Stimulated activated CD4-positive, alpha-beta T cell treated with anti-CD3 and anti-CD28 coated beads, Interleukin-2, amount 100 ng/mL, for 48 hours (primary cell): ENCODE measurements at regions not wholly inside any gene's neighbourhood (a gene's known extent, or its start where the extent isn't known, plus 50 kb on each side); places are given as distances from the start of the nearest gene placed in this dataset.
A peak's percentile ranks its signal among the peaks of the same experiment; 100 is the strongest.
"Not testable (repeated sequence)": the region's sequence is repeated elsewhere in the genome, so short reads cannot be mapped to it uniquely, and the experiment has no call there.

ENCODE experiments used
- DNase-seq, 2 donors: peaks; one replicate each; pipeline ENCODE4 v3.0.0-alpha.2; 2020

- no peak for DNase-seq
These were observed 298.2 kb upstream of the SATB1 start for GRCh38 chr3:18723206-18723810.

DNA sequence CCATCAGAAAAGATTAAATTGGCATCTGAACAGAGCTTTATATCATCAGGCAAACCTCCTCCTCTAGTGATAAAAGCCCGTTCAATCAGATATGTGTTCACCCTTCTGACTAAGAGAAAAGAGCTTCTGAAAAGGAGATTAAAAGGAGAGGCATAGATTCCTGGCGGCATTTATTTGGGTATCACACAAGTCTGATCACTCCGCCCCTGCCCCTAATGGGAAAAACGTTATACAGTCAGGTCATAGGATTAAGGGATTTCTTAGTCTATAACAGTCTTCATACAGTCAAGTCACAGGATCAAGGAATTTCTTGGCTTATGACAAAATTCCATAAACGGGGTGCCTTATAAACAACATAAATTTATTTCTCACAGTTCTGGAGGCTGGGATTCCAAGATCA, 295.4 kb upstream of the SATB1 start:
- no peak for DNase-seq

- no peak for DNase-seq
These were observed 292.5 kb upstream of the SATB1 start for GRCh38 chr3:18717598-18717997.

DNA sequence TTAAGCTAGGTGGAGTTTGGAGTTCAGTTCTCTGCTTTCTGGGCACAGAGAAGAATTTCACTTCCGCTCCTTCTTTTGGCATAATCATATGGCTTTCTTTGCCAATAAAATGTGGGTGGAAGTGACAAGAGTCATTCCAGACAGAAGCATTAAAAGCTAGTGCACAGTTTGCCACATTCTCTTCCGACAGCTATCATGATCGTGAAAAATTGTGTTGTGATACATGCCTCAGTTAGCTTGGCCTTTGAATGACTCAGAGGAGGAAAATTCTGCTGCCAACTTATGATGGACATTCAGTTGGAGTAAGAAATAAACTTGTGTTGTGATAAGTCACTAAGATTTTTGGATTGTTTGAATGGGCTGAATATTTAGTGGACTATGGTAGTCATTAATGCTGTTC, 291.7 kb upstream of the SATB1 start:
- no peak for DNase-seq

DNA sequence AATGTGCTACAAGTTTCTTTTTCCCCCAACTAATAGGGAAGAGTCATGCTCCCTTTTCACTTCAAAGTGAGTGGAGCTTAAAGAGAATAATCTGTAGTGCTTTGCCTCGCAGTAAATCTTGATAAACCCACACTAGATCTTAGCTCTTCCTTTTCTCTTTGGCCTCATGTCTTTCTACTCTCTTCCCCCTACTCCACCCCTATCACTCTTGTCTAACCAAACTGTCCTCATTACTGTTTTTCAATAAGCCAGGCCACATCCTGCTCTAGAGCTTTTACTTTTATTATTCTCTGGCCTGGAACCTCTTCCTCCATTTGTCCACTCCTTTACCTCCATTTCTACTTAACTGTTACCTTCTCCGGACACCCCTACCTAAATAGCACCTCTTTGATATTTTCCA, 291.0 kb upstream of the SATB1 start:
- DNase-seq: no peak

DNA sequence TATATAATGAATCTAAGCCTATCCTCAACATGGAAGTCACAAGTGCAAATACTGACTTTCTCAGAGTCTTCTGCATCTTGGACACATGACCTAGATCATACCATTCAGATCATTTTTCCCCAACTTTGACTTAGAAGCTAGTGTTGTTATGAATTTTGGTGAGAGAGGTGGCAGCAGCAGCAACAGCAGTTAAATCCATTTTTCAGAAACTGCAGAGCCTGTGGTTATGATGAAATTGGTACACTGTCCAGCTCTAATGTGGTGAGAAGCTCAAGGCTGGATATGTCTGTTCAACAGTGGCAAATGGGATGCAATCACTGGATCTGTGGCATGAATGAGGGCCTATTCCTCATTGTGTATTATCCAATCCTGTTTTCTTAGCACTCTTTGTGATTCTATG, 290.1 kb upstream of the SATB1 start:
- DNase-seq: no peak

GRCh38 chr3:18713577-18713951, 288.4 kb upstream of the SATB1 start:
- no peak for DNase-seq

DNA sequence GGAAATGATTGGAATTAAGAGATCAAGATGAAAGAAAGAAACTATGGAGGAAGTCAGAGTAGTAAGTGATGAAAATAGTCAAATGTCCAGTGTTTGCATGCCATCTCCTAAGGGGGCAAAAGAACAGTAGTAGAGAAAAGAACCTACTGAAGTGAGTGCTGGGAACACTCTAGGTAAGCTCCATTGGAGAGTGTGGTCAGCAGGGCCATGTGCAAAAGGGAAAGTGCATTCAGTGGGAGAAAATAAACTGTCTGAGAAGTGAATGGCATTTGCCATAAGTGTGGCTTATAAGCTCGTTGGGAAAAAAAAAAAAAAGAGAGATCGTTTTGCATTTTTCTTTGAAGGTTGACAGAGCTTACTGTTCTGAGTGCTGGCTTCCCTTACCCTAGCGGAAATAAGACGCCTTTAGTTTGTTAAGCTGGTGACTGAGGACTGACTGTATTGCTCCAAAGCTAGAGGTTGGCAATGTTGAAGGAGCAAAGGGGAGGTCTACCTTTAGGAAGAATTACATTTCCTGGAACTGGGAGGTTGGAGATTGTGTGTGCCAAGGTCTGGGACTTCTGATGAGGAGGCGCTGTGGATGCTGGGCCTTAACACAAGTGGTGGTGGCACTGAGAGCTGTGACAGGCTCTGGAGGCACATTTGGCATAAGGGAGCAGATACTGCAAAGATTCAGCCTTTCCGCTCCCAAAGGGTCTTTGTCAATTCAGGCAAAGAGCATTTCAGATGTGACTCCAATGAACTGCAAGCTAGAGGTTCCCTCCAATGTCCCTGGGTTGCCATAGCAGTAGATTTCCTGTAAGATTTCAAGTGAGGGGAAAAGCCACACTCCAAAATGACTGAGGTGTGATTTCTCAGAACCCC, 287.8 kb upstream of the SATB1 start:
- peak; percentile 42 to 43 for DNase-seq

GRCh38 chr3:18704326-18704725, 279.2 kb upstream of the SATB1 start:
- DNase-seq: no peak

- no peak for DNase-seq
These were observed 278.7 kb upstream of the SATB1 start for GRCh38 chr3:18703798-18704197.

- DNase-seq: not testable (repeated sequence)
These were observed 268.6 kb upstream of the SATB1 start for GRCh38 chr3:18693588-18694329.

GRCh38 chr3:18687286-18687685, 262.1 kb upstream of the SATB1 start:
- DNase-seq: no peak

GRCh38 chr3:18683900-18684299, 258.8 kb upstream of the SATB1 start:
- no peak for DNase-seq

DNA sequence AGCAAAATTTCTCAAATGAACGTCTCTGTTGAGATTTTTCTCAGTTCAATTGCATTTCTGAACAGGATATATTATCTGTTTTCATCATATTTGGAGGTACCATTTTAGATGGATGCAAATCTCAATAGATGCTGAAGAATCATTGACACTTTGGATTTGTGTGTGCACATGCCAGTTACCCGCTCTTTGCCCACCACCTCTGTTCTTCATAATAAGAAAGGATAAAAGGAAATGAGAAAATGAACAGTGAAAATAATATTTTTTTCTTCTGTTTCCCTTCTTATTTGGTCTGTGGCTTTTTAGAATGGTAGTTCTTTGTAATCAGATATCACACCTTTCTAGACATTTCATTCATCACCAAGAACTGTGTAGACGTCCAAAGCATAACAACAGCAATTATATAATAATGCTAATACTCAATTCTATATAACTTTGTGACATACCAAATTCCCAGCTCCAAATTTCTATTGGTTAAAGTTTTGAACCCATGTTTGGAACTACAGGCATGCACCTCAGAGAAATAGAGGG, 256.7 kb upstream of the SATB1 start:
- no peak for DNase-seq

DNA sequence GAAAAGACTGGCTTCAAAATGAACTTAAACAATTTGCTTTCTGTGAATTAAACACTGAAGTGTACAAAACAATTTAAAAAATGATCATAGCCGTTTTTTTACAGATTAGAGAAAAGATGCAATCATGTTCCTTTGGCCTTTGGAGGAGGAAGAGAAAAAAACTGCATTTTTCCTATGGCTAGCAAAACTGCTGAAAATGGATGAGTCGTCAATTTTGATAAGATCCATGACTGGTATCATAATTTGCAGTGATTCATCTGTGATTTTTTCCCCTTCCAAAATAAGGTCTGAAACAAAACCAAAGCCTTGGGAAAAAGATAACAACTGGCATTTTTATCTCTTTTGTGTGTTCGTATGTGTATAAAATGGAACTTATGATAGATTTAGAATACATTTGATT, 255.6 kb upstream of the SATB1 start:
- DNase-seq: no peak

- DNase-seq: peak; percentile 36
These were observed 254.1 kb upstream of the SATB1 start for GRCh38 chr3:18679238-18679637.

DNA sequence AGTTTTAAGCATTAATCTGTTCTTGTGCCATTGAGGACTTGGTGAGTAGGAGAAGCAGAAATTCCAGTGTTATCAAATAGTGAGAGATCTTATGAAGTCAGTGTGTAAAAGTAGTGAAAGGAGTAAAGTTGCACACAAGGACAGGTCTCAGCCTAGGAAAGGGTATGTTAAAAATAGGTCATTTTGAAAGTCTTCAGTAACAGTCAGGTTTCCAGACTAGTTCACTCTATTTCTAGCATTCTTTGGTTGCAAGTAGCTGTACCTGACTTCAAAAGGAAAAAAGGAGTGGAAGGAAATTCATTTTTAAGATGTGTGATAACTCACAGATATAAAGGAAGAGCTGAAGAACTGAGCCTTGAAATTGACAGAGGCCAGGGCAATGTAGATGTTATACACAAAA, 250.1 kb upstream of the SATB1 start:
- no peak for DNase-seq

GRCh38 chr3:18672561-18672960, 247.4 kb upstream of the SATB1 start:
- DNase-seq: no peak

DNA sequence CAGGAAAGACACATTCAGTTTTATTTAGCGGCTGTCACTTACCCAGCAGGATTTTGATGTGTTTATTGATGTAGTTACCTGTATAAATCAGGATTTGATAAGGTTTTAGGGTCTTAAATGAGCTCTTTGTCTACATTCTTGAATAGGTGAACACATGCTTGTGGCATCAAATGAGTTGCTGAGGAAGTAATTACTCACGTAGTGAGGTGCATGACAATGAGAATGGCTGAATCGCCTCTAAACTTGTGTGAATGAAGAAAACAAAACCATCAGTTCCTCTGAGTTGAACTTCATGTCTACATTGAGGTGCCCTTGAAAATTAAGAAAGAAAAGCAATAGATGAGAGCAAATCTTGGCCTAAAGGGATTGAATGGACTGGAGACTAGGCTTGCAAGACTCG, 245.6 kb upstream of the SATB1 start:
- DNase-seq: no peak

- no peak for DNase-seq
These were observed 244.2 kb upstream of the SATB1 start for GRCh38 chr3:18669374-18669773.

DNA sequence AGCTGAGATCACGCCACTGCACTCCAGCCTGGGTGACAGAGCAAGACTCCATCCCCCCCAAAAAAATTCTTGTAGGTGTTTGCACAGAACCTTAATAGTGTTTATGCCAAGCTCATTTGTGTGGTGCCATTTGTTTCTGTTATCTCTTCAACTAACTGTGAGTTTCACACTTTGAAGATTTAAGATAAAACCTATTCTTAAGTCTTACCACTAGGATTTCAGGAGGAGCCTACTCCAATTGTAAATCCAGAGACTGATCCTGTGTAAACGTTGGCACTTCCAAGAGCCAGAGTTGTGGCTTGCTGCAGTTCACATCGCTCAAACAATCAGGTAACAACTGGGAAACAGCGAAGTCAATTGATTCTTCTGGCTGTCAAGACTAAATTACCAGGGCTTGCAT, 242.4 kb upstream of the SATB1 start:
- DNase-seq: no peak

DNA sequence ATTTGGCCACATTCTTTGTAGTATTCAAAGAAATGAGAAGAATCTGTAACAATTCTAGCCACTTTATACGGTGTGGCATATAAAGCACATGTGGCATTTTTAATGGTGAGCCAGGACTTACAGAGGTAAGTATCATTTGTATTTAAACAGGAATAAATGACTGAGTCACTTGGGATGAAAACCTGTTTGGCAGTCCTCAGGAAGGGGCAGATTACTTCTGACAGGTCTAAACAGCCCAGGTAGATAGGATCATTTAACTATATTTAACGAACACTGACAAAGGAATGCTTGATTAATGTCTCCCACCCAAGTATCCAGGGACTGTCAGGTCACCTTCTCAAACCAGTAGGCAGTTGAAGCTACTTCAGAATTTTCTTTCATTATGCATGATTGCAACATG, 241.5 kb upstream of the SATB1 start:
- DNase-seq: no peak

- DNase-seq: no peak
These were observed 234.9 kb upstream of the SATB1 start for GRCh38 chr3:18660059-18660458.
